SK-N-SH (cell line): ENCODE measurements at regions not wholly inside any gene's neighbourhood (a gene's known extent, or its start where the extent isn't known, plus 50 kb on each side); places are given as distances from the start of the nearest gene placed in this dataset.

Experiments
- CTCF ChIA-PET: fragments of 300-600, 350-600 bp; formaldehyde crosslinking; extraction: SDS; loops from one replicate; lab custom pipeline; 2021; lab: Yijun Ruan, JAX
- POLR2A ChIA-PET: fragments of 350-600 bp; sonication (Branson Sonifier 250); formaldehyde crosslinking; extraction: SDS; loops from one replicate; lab custom pipeline; 2020; ENCODE audit warnings: antibody characterized with exemption, inconsistent platforms; lab: Yijun Ruan, JAX
- DNase-seq: peaks from one replicate; pipeline ENCODE4 v3.0.0; 2012
- H2AFZ ChIP-seq: fragments of 200-600 bp; sonication (generic); 2 replicates; pipeline ENCODE4 v1.8.1; 2016; ENCODE audit warnings: antibody characterized with exemption, mild to moderate bottlenecking, low read depth
- H3F3A ChIP-seq: fragments of 200-600 bp; sonication (generic); replicated peaks from 2 replicates; pipeline ENCODE3; 2016; ENCODE audit warnings: antibody characterized with exemption, mild to moderate bottlenecking; ENCODE audit not compliant: insufficient read depth
- H3K27ac ChIP-seq, 2 experiments: fragments of 200-500 bp in 1 of 2; fragments of 200-600 bp in 1 of 2; sonication (Bioruptor generic) in 1 of 2; sonication (generic), shearing (Covaris generic) in 1 of 2; 2 replicates each; pipeline versions ENCODE4 v1.5.1 to v1.6.1; 2014 to 2016; ENCODE audit warnings: low read depth in 2 of 2, inconsistent platforms in 1 of 2, low read length in 1 of 2, mild to moderate bottlenecking in 1 of 2, mixed read lengths in 1 of 2
- H3K27me3 ChIP-seq: fragments of 200-600 bp; sonication (generic), shearing (Covaris generic); 2 replicates; pipeline ENCODE4 v1.6.1; 2016; ENCODE audit warnings: mixed run types; ENCODE audit not compliant: insufficient read depth
- H3K36me3 ChIP-seq, 2 experiments: fragments of 200-500 bp in 1 of 2; fragments of 200-600 bp in 1 of 2; sonication (Bioruptor generic) in 1 of 2; sonication (generic) in 1 of 2; replicated peaks in 1 of 2; 2 replicates each; pipeline versions ENCODE3 to v1.5.1; 2014 to 2016; ENCODE audit warnings: low read length in 1 of 2, mild to moderate bottlenecking in 1 of 2; ENCODE audit not compliant: insufficient read depth in 2 of 2, control insufficient read depth in 1 of 2
- H3K4me1 ChIP-seq, 2 experiments: fragments of 200-500 bp in 1 of 2; fragments of 200-600 bp in 1 of 2; sonication (Bioruptor generic) in 1 of 2; sonication (generic), shearing (Covaris generic) in 1 of 2; 2 replicates each; pipeline versions ENCODE4 v1.5.1 to v1.6.1; 2014 to 2016; ENCODE audit warnings: low read depth in 1 of 2, low read length in 1 of 2, mixed run types in 1 of 2; ENCODE audit not compliant: insufficient read depth in 2 of 2, control insufficient read depth in 1 of 2
- H3K4me2 ChIP-seq: fragments of 200-600 bp; sonication (generic), shearing (Covaris generic); 2 replicates; pipeline ENCODE4 v1.6.1; 2017; ENCODE audit warnings: mixed run types
- H3K4me3 ChIP-seq, 2 experiments: fragments of 200-500 bp in 1 of 2; fragments of 200-600 bp in 1 of 2; sonication (Bioruptor generic) in 1 of 2; sonication (generic), shearing (Covaris generic) in 1 of 2; 2 replicates each; pipeline versions ENCODE4 v1.5.1 to v1.8.1; 2014 to 2016; ENCODE audit warnings: low read depth in 2 of 2, inconsistent platforms in 1 of 2, low read length in 1 of 2, mild to moderate bottlenecking in 1 of 2, mixed read lengths in 1 of 2, moderate library complexity in 1 of 2
- H3K79me2 ChIP-seq: fragments of 200-600 bp; sonication (generic); 2 replicates; pipeline ENCODE4 v1.8.1; 2017; ENCODE audit warnings: mild to moderate bottlenecking; ENCODE audit not compliant: insufficient read depth
- H3K9ac ChIP-seq: fragments of 200-600 bp; sonication (generic); 2 replicates; pipeline ENCODE4 v1.6.1; 2017; ENCODE audit warnings: mixed run types
- H3K9me2 ChIP-seq: fragments of 200-600 bp; sonication (generic); 2 replicates; pipeline ENCODE4 v1.6.1; 2017; ENCODE audit warnings: mixed run types
- H3K9me3 ChIP-seq: fragments of 200-600 bp; sonication (generic); 2 replicates; pipeline ENCODE4 v1.6.1; 2017; ENCODE audit warnings: mixed run types, mild to moderate bottlenecking, moderate library complexity
- H4K20me1 ChIP-seq: fragments of 200-600 bp; sonication (generic); 2 replicates; pipeline ENCODE4 v1.6.1; 2017; ENCODE audit warnings: mild to moderate bottlenecking, mixed run types; ENCODE audit not compliant: insufficient read depth
- CTCF ChIP-seq: fragments of 200-600 bp; sonication (generic); IDR thresholded peaks from 2 replicates; pipeline ENCODE4 v1.6.1; 2017; ENCODE audit warnings: antibody characterized with exemption, mild to moderate bottlenecking, moderate library complexity
- ELF1 ChIP-seq: IDR thresholded peaks from 2 replicates; pipeline ENCODE4 v1.4.0; 2012
- EZH2phosphoT487 ChIP-seq: fragments of 200-600 bp; sonication (generic); IDR thresholded peaks from 2 replicates; pipeline ENCODE4 v1.6.1; 2017; ENCODE audit warnings: low read depth, mixed run types, mild to moderate bottlenecking, antibody characterized with exemption, moderate library complexity, borderline replicate concordance
- FOSL2 ChIP-seq: IDR thresholded peaks from 2 replicates; pipeline ENCODE4 v1.4.0; 2012; ENCODE audit warnings: low read depth, mild to moderate bottlenecking, moderate library complexity, borderline replicate concordance
- FOXJ3 ChIP-seq: sonication (generic); formaldehyde crosslinking; IDR thresholded peaks from 2 replicates; pipeline ENCODE4 v1.5.1; 2020; ENCODE audit warnings: mild to moderate bottlenecking, missing genetic modification reagents
- GABPA ChIP-seq: IDR thresholded peaks from 2 replicates; pipeline ENCODE4 v1.4.0; 2012; ENCODE audit warnings: low read depth, mild to moderate bottlenecking
- GATA2 ChIP-seq: sonication (generic); formaldehyde crosslinking; IDR thresholded peaks from 2 replicates; pipeline ENCODE4 v1.5.0; 2020; ENCODE audit warnings: mild to moderate bottlenecking, missing genetic modification reagents
- JUND ChIP-seq: IDR thresholded peaks from 2 replicates; pipeline ENCODE4 v1.4.0; 2012
- MAX ChIP-seq: IDR thresholded peaks from 2 replicates; pipeline ENCODE4 v1.4.0; 2012; ENCODE audit warnings: low read depth
- MEF2A ChIP-seq: IDR thresholded peaks from 2 replicates; pipeline ENCODE4 v1.4.0; 2012; ENCODE audit warnings: low read depth, borderline replicate concordance
- NFIC ChIP-seq: IDR thresholded peaks from 2 replicates; pipeline ENCODE4 v1.4.0; 2012; ENCODE audit warnings: borderline replicate concordance
- PBX3 ChIP-seq: IDR thresholded peaks from 2 replicates; pipeline ENCODE4; 2012
- RCOR1 ChIP-seq: fragments of 150-350 bp; IDR thresholded peaks from 2 replicates; pipeline ENCODE4 v1.6.1; 2017; ENCODE audit warnings: antibody characterized with exemption, low read length
- RFX5 ChIP-seq: IDR thresholded peaks from 2 replicates; pipeline ENCODE4 v1.6.1; 2012; ENCODE audit warnings: mild to moderate bottlenecking, improper control_type of control experiment, low read length
- SMC3 ChIP-seq: IDR thresholded peaks from 2 replicates; pipeline ENCODE4 v1.6.1; 2012; ENCODE audit warnings: low read depth, low read length, improper control_type of control experiment
- TAF1 ChIP-seq: IDR thresholded peaks from 2 replicates; pipeline ENCODE4 v1.6.1; 2012; ENCODE audit warnings: low read depth, mild to moderate bottlenecking, low read length, moderate library complexity, borderline replicate concordance
- TCF12 ChIP-seq: IDR thresholded peaks from 2 replicates; pipeline ENCODE4 v1.4.0; 2012
- TEAD4 ChIP-seq: IDR thresholded peaks from 2 replicates; pipeline ENCODE4 v1.4.0; 2012; ENCODE audit warnings: mild to moderate bottlenecking, borderline replicate concordance; ENCODE audit not compliant: insufficient read depth
- WGBS: methylation state at CpG from one replicate; pipeline ENCODE4 v1.1.6; 2017; ENCODE audit warnings: low lambda C conversion rate; 5-methylcytosine and 5-hydroxymethylcytosine counted together

- Histone ChIP-seq H4K20me1 (no peaks in the 10 kb centered on the region), H3K9me3 (no peaks in the 10 kb centered on the region), H3K27ac (peak overlapping the region; percentile 66 to 67; a peak in 3 of 4 replicates), H3K36me3 (no peaks in the 10 kb centered on the region), H2AFZ (peak overlapping the region; percentile 72), H3K9me2 (no peaks in the 10 kb centered on the region), H3F3A (peaks cover 5% of the 10 kb centered on the region), H3K4me2 (peak overlapping the region; percentile 24), H3K4me3 (no peak overlapping the region), H3K9ac (no peak overlapping the region; the same call in 1 of the 2 replicates), H3K79me2 (no peaks in the 10 kb centered on the region), H3K27me3 (no peaks in the 10 kb centered on the region), H3K4me1 (peaks cover 4 to 13% of the 10 kb centered on the region in 2 experiments; a peak in 3 of 4 replicates)
- TF ChIP-seq FOXJ3 (no peak), TCF12 (peak; percentile 49), FOSL2 (peak; percentile 23; the same call in 1 of the 2 replicates), JUND (0 out of 2 replicates have a peak, but pooled peaks have one; percentile 2), PBX3 (0 out of 2 replicates have a peak, but pooled peaks have one; percentile 3), MEF2A (no peak)
- no peak for DNase-seq
- POLR2A ChIA-PET: no interaction called here
- CTCF ChIA-PET: no interaction called here
- WGBS: 38% methylated on average over 5 of the region's 5 CpGs
Measured at GRCh38 chr13:109381546-109382180, 404.7 kb downstream of the IRS2 start.

GRCh38 chr13:109380457-109380856 is 405.9 kb downstream of the IRS2 start:
- no peak overlapping the region for H3K27ac ChIP-seq
- H2AFZ ChIP-seq: no peak overlapping the region
- no peak overlapping the region for H3K4me3 ChIP-seq
- H4K20me1 ChIP-seq: no peaks in the 10 kb centered on the region
- TF ChIP-seq EZH2phosphoT487 (no peak), ELF1 (no peak), SMC3 (no peak), RFX5 (no peak), FOSL2 (no peak)
- peaks cover 4 to 13% of the 10 kb centered on the region in 2 experiments; a peak in 3 of 4 replicates for H3K4me1 ChIP-seq
- H3K4me2 ChIP-seq: no peak overlapping the region
- no peaks in the 10 kb centered on the region for H3K9me2 ChIP-seq
- 96% methylated on average over 7 of the region's 7 CpGs for WGBS
- no peaks in the 10 kb centered on the region for H3K9me3 ChIP-seq
- H3K79me2 ChIP-seq: no peaks in the 10 kb centered on the region
- DNase-seq: no peak
- POLR2A ChIA-PET: no interaction called here
- H3K9ac ChIP-seq: no peak overlapping the region
- CTCF ChIA-PET: interaction anchor here (0.7 kb wide), 1 partner anchor 18 kb away, joined by 3 read pairs; no protein-coding TSS in a partner anchor
- peaks cover 5% of the 10 kb centered on the region for H3F3A ChIP-seq
- H3K27me3 ChIP-seq: no peaks in the 10 kb centered on the region
- H3K36me3 ChIP-seq: no peaks in the 10 kb centered on the region

DNA sequence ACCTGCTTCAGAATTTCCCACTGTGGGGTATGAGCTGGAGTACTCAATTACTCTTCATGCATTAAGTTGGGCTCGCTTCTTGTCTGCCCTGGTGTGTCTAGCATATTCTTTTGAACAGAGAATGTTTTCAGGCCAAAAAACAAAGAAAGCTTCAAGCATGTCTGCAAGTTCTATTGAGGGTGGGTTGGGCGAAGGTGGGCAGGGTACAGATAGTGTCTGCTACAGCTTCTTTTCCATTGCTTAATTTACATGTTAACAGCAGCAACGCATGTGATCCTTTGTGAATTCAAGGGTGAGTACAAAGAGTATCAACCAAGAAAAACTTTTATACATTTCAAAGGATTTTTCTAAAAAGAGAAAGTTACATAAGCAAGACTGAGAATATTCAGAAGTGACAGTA is 406.5 kb downstream of the IRS2 start:
- H3K4me3 ChIP-seq: no peak overlapping the region
- CTCF ChIA-PET: interaction anchor here (0.7 kb wide), 1 partner anchor 17 kb away, joined by 3 read pairs; no protein-coding TSS in a partner anchor
- peaks cover 5% of the 10 kb centered on the region for H3F3A ChIP-seq
- TF ChIP-seq PBX3 (no peak), GABPA (no peak), MEF2A (no peak), GATA2 (CRISPR knock-in tag) (no peak), TEAD4 (no peak), NFIC (no peak), EZH2phosphoT487 (no peak), TAF1 (no peak), RCOR1 (no peak), FOXJ3 (no peak), CTCF (no peak), MAX (no peak), ELF1 (no peak)

More for the DNA sequence above, 406.5 kb downstream of the IRS2 start:
- H3K9me3 ChIP-seq: no peaks in the 10 kb centered on the region
- no peaks in the 10 kb centered on the region for H3K9me2 ChIP-seq
- H3K36me3 ChIP-seq: no peaks in the 10 kb centered on the region
- H3K4me2 ChIP-seq: no peak overlapping the region
- POLR2A ChIA-PET: no interaction called here
- no peak overlapping the region for H3K9ac ChIP-seq
- no peaks in the 10 kb centered on the region for H3K27me3 ChIP-seq
- no peak overlapping the region for H3K27ac ChIP-seq
- H3K79me2 ChIP-seq: no peaks in the 10 kb centered on the region
- no peaks in the 10 kb centered on the region for H4K20me1 ChIP-seq
- H2AFZ ChIP-seq: no peak overlapping the region
- WGBS: 70% methylated on average over 3 of the region's 3 CpGs
- DNase-seq: no peak
- H3K4me1 ChIP-seq: peaks cover 2 to 13% of the 10 kb centered on the region in 2 experiments; a peak in 3 of 4 replicates
